Islet of Langerhans (tissue), 1 donor: ENCODE measurements at regions not wholly inside any gene's neighbourhood (a gene's known extent, or its start where the extent isn't known, plus 50 kb on each side); places are given as distances from the start of the nearest gene placed in this dataset.

Experiments used
- FAIRE-seq: peaks from one replicate; lab custom pipeline; 2011; peaks lifted over from hg19 to GRCh38; lab: Jason Lieb, UNC

DNA sequence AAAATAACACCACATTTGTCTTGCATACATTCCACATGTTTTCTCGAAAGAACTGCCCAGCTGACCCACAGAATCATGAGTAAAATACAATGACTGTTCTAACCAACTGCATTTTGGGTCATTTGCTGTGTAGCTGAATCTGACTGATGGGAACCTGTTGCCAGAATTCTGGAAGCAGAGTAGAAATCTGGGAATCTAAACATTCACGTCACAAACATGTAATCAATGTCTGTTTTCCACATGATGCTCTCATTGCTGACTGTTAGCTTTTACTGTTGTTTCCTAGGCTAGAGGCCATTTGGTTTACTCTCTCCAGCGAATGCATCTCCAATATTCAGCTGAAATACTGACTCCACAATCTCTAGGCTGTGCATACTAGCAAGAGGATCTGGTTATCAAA is 710.1 kb downstream of the KCNJ2 start:
- no peak for FAIRE-seq

DNA sequence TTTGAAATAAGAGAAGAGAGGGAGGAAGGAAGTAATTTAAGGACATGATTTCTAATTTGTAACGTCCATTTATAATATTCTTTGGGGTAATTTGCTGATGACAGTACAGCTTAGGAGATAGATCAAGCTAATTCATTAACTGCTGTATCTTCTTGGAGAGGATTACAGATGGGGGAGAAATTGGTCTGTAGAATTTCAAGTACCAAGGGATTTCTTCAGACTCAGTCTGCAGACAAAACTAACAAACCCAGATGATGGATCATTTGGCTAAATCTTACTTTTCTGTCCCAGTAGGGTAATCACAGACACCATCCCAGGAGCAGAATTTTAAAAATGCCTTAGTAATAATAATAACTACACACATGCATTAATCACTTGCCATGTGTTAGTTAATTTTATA is 711.8 kb downstream of the KCNJ2 start:
- FAIRE-seq = no peak

DNA sequence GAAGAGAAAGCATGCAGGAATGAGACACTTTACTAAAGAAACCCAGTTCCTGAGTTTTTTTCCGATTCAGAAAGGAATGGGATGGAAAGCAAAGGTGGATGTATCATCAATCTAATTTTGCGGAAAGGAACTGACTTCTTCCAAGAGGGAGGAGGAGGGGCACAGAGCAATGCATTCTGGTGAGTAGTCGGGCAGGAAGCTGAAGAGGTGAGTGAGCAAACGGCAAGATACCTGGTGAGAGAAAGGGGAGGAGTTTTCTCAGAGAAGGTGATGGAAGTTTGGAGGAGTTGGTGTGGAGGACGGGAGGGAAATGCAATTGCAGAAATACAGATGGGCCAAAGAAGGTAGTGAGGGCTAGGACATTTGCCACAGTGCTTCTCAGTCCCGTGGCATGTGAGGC is 713.2 kb downstream of the KCNJ2 start:
- no peak for FAIRE-seq

DNA sequence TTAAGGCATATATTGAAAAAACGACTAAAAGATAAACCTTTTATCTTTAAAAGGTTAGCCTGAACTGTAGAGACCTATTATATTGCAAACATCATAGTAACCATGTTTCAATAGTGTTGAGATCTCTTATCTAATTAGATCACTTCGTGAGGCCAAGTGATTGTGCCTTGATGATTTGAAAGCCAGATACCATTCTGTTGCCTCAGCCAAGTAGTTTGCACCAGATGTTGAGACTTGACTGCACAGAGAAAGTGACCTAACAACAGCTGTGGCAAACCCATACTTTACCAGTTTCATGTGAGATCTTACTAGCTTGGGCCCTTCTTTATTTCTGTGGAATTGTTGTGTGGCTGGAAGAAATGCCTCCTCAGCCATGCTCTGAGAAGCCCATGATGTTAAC is 717.3 kb downstream of the KCNJ2 start:
- no peak for FAIRE-seq

DNA sequence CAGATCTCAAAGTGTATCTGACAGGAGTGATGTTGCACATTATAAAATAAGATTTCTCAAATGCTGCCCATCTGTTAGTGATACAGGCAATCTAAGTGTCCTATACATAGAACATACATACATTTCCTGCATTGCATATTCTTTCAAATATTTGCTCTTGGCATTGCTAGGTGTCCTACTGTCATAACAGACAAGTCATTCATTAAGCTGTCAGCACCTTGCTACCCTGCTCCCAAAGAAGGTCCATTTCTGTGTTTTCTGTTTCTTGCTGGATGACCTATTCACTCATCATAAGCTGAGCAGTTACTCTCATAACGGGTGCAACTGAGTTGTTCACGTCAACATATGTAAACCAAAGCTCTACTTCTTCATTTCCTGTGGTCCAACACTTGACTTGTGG is 719.0 kb downstream of the KCNJ2 start:
- no peak for FAIRE-seq

DNA sequence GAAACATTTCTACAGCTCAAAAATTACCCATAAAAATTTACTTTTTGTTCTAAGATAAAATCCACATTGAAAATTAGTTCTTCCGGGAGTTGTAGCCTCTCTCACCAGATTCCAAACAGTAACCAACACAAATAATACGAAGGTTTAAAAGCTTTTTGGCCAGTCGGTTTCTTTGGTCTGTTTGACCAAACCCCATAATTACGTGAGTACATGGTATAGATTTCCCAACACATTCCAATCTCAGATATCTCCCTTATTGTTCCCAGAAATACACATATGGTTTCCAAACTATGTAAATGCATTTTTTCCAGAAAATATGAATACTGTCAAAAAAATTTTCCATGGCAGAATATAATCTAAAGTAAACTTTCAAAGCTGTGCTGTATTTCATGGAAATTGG is 722.0 kb downstream of the KCNJ2 start:
- no peak for FAIRE-seq

DNA sequence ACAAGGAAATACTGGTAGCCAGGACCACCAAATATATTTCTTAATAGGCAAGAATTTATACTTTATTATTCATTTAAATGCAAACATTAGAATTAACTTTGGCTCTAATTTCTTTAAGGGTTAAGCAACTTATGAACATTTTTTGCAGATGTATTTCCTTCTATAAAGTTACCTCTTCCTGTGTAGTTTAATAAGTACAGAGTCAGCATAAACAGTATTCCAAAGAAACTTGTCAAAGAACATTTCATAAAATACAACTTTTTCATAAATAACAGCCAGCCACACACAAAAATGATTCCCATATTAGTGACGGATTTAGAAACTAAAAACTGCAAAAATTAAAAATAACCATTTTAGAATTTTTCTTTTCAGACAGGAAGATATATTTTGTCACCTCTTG is 723.2 kb downstream of the KCNJ2 start:
- no peak for FAIRE-seq

DNA sequence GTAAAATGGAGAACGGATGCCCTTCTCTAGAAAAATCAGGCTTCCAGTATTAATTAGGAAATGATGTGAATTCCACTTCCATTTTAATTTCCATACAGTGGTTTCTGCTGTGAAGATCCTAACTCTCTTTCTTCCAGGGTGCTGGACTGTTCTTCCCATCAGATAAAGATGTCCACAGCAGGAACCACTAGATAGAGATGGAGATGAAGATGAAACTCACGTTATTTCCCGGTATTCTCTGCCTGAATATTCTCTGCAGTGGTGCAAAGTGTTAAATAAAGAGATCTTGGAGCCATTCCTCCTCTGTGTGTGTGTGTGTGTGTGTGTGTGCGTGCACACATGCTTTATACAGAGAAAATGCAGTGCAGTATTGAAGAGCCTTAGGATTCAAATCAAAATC is 727.5 kb downstream of the KCNJ2 start:
- FAIRE-seq = no peak

DNA sequence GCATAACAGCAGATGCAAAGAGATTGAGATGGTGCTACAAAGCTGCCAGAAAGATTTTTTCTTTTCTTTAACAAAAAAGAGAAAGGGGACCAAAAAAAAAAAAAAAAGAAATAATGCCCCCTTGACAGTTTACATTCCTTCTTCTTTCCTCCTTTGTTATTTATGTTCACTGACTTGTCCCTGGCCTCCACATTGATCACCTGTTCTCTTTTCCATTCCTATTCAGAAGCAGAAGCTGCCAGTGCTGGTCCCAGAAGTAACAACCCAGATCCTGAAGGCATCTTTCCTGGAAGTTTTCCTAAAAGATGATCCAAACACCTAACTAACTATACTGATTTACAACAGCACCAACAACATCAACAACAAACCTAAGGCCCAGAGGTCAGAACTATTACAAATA is 728.1 kb downstream of the KCNJ2 start:
- FAIRE-seq = no peak

DNA sequence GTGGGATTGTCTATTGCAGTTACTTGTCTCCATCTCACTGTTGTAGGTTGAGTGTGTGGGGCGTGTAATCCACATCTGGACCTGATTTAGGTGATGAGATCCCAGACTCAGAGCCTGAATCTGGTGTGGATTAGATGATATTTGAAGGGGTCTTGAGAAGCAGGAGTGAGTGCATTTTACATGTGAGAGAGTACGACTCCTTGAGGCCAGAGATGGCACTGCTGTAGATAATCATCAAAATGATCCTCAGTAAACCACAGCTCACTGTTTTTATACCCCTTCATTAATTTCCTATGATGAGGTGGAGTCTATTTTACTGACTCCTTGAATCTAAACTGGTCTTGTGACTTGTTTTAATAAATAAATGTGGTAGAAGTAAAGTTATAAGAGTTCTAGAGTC is 732.5 kb downstream of the KCNJ2 start:
- no peak for FAIRE-seq

DNA sequence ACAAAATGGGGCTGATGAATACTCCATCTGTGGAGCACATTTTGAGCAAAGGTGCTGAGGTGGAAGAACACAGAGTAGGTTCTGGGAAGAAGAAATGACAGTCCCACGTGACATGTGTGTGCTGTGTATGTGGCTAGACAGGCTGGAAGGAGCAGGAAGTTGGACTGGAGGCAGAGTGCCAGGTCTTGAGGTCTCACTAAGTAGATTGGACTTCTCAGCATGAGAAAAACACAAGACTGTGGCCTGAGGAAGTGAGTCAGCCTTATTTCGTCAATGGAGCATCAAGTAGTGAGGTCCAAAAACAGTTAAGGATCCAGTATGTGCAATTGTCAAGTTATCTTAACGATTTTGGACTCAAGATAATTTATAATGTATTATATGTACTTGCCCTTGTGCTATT is 736.5 kb downstream of the KCNJ2 start:
- FAIRE-seq = no peak

DNA sequence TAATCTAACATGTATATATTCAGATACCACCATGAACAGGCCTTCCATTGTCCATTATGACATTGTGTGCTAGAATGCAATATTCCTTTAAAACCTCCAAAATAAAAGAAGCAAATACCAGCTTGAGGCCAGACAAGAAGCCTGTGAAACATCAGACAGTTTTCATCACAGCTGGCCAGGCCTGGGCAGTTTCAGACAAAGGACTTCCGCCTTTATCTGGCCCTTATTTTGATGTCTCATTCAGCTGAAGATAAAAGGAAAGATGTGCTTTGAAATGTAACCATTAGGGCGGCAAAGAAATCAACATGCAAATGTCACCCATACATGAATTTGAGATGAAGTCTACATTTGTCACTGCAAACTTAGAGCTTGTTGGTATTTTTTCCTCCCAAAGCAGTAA is 737.5 kb downstream of the KCNJ2 start:
- no peak for FAIRE-seq

DNA sequence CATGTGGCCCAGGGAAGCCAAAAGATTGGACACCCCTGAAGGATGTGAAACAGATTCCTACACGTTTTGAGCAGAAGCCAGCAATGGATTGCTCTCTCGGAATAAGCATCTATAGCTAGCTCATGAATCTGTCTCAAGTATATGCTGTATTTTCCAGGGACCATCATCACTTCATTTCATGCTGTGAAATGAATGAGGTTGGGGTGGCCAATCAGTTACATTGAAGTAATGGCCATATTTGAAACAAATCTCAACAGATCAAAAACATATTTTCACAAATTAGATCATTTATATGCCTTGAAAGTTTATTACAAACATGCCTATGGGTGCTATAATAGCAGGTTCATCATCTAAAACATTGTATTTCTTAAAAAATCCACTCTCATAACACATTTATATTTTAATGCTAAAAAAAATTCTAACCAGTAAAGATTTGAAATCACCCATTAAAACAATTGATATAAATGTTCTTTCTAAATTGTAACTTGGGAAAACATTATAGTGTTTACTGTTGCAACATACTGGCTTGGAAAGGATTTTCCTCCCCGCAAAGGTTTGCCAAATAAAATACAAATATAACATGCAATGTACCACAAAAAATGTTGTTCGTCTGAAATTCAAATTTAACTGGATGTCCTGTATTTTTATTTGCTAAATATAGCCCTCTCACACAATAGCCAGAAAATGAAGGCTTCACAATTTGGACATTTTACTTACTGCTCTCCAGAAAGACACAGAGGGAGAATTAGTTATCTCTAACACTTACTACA is 743.6 kb downstream of the KCNJ2 start:
- FAIRE-seq = no peak

DNA sequence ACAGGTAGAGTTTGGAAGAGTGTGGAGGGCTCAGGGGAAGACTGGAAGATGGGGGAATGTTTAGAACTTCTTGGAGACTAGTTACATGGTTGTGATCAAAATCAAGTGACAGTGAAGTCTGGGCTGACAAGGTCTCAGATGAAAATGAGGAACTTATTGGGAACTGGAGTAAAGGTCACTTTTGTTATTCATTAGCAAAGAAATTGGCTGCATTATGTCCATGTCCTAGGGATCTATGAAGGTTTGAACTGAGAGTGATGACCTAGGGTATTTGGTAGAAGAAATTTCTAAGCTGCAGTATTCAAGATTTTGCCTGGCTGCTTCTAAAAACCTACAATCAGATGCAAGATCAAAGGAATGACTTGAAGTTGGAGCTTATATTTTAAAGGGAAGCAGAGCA is 747.1 kb downstream of the KCNJ2 start:
- FAIRE-seq = no peak

DNA sequence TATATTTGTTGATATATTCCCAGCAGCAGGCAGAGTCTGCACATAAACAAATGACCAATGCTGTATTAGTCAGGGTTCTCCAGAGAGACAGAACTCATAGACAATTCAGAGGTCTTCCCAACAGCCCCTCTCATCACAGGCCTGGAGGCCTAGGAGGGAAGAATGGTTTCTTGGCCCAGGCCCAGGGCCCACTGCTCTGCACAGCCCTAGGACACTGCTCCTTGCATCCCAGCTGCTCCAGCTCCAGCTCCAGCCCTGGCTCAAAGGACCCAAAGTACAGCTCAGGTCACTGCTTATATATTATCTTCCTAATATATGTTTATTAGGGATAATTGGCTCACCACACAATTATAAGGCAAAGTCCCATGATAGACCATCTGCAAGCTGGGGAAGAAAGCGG is 749.9 kb downstream of the KCNJ2 start:
- no peak for FAIRE-seq

DNA sequence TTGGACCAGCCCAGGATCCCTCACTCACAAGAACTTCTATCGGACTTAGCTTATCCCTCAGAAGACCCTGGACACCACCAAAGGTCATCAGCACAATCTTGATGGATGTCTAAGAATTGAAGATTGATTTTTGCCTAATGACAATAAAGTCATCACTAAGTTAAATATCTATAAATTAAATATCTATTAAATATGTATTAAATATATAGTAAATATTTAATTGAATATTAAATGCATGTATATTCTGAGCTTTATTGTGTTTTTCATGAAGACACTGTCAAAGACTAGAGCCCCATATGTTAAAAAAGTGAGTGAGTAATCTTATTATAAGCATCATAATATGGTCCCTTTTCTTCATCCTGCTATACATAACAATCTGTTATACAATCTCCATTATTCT is 751.1 kb downstream of the KCNJ2 start:
- no peak for FAIRE-seq

DNA sequence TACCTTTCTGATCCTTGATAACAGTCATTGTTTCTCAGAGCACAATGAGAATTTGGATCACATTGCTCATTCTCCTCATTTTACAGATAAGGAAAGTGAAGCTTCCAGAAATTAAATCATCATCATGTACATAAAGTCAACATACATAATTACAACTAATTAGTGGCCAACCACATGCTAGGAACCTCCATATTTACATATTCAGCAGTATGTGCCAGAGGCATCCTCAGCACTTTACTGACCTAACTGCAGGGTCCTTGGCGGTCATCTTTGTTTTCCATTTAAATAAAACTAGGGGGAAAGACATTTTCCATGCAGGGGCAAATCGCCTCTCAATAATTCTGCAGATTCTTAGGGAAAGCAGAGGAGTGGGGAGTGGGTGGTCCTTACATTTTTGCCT is 752.9 kb downstream of the KCNJ2 start:
- FAIRE-seq = no peak

DNA sequence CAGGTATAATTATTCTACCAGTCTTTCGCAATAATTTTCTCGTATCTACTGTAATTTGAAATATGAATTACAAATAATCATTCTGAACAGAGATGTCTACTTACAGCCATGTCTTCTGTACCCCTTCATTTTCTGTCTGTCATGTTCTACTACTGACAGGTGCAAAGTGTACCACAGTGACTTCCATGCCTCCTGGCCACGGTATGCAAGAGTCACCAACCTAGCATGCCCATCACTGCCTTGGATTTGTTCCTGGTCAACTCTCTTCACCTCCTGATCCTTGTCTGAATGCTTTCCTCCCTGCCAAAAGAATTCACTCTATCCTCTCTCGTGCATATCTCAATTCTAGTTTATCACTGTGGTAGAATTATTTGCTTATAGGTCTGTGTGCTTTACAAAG is 755.4 kb downstream of the KCNJ2 start:
- no peak for FAIRE-seq

DNA sequence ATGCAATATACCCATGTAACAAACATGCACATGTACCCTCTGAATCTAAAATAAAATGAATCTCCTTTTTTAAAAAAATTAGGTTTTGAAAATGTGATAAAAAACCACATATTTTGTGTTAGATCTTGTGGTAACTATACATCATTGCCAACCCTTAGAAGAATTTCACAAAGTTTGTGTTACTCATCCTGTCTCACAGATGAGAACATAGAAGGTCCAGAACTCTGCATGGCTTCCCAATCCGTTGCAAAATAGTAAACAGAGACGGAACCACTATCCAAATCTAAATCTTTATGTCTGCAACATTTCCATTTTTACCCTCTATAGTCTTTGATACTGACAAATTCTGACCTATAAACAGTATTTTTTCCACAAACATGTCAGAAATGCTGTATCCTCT is 759.9 kb downstream of the KCNJ2 start:
- no peak for FAIRE-seq

DNA sequence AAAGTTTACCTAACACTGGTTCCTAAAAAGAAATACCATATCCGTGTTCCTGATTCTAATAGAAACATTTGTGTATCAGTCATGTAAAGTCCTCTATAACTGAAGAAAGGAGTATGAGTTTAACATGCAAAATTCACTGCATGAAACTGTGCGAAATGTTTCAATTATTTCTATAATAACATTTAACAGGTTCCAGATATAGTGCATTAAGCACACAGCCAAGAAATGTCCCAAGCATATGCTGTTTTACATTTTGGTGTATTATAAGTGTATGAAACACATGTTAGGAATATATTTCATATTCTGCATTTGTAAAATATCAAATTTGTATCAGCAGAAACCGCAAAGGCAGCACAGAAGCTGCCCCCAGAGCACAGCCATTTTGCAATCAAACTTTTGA is 764.9 kb downstream of the KCNJ2 start:
- no peak for FAIRE-seq

DNA sequence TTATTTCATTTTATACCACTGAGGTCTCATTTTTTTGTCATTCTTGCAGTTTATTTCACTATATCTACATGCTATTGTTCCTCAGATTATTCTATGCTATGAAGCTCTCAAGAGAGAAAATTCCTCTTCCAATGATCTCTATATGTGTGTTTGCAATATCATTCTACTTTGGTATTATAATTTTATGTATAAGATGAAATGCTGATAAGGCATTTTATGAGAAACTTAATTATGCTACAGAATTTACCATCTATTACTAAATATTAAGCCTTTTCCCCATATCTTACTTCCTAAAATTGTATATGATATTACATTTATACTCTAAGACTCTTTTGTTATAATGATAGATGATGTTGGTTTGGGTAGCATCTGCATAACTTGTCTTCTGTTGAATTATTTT is 765.5 kb downstream of the KCNJ2 start:
- FAIRE-seq = no peak

DNA sequence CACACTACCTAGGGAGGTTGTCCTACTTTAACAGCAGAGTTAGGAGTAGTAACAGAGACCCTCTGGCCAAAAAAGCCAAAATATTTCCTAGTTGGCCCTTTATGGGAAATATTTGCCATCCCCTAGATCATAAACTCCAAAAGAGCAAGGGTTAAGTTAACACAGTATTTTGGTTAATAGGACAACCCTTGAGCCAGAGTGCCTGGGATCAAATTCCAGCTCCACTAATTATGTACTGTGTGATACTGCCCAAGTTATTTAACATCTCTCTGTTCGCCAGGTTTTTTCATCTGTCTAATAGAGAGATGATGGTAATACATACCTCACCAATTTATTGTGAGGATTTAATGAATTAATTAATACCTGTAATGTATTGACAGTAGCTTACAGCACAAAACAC is 767.4 kb downstream of the KCNJ2 start:
- FAIRE-seq = no peak

DNA sequence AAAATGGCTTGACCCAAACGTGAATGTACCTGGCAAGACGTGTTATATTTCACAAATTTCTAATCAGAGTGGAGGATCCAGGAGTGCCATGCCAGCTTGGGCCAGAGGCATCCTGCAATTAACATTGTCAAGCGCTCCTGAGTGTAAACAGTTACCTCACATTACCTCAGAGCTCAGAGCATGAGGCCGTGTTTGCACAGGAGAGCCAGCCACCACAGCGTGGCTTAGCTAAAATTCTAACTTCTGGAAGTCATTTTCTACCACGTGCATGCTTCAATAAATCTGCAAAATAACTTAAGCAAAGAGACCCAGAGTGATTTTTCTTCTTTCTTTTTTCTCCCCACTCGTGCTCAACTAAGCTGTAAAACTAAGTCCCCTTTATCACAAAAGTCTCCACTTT is 769.0 kb downstream of the KCNJ2 start:
- FAIRE-seq = peak; percentile 85

DNA sequence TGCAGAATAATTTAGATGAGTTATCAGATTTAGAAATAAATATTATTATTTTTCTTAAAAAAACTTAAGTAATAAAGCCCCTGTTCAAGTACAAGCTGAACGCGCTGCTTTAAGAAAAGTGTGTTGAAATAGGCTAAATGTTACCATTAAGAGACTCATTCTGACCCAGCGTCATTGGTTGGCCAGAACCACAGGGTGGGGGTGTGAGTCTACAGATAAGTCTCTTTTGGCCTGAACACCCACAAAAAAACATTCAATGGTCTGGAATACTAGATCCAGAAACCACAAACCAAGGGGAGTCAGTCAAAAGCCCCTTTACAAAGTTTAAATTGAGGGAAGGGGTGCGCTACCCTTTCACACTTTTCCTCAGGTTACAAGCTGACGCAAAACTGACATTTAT is 776.1 kb downstream of the KCNJ2 start:
- no peak for FAIRE-seq

DNA sequence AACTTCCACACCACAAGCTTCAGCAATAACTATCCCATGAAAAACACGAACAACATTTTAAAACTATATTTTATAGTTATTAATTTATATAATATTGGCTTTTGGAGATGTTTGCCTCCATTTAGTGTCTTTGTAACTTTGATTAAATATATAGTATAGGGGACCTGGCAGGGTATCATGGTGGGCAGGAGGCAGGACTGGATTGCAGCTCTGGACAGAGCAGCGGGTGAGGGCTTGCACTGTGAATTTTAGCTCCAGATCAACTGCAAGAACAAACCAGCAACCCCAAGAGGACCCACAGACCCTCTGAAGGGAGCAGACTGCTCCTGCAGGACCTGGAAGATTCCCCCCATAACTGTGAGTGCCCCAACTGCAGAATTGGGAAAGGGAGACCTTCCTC is 777.9 kb downstream of the KCNJ2 start:
- no peak for FAIRE-seq
